ENCODE measurements at regions not wholly inside any gene's neighbourhood (a gene's known extent, or its start where the extent isn't known, plus 50 kb on each side); places are given as distances from the start of the nearest gene placed in this dataset.
A peak's percentile ranks its signal among the peaks of the same experiment; 100 is the strongest.

GRCh38 chr2:201953396-201953795 is 80.3 kb upstream of the FZD7 start:
- Histone ChIP-seq H2AK5ac (ENCODE audit: low read length) (no peak overlapping the region), H3K23ac (ENCODE audit: low read length) (no peak overlapping the region), H3K79me2 (ENCODE audit: control insufficient read depth, insufficient read depth, low read length) (no peaks in the 10 kb centered on the region), H3K4me3 (ENCODE audit: low read length) (no peak overlapping the region), H3K9ac (ENCODE audit: low read length) (no peak overlapping the region), H3K27me3 (ENCODE audit: insufficient read depth, low read length, poor library complexity) (no peaks in the 10 kb centered on the region), H3K79me1 (ENCODE audit: low read length) (no peaks in the 10 kb centered on the region), H3K36me3 (ENCODE audit: control insufficient read depth, insufficient read depth, low read length) (no peaks in the 10 kb centered on the region), H3K4me1 (ENCODE audit: control insufficient read depth, low read depth, low read length) (peaks cover 11% of the 10 kb centered on the region), H3K27ac (ENCODE audit: low read depth, low read length) (no peak overlapping the region), H3K4ac (ENCODE audit: low read depth, low read length) (no peak overlapping the region), H3K56ac (ENCODE audit: low read length) (peak overlapping the region; percentile 43), H3K18ac (ENCODE audit: low read length) (no peak overlapping the region), H3K4me2 (ENCODE audit: low read length) (no peak overlapping the region), H4K8ac (ENCODE audit: low read depth, low read length) (no peak overlapping the region), H4K5ac (ENCODE audit: low read length) (no peak overlapping the region), H2BK120ac (ENCODE audit: low read depth, low read length) (no peak overlapping the region), H2BK15ac (replicated peaks; ENCODE audit: low read depth) (no peak overlapping the region), H2BK5ac (ENCODE audit: low read length) (no peak overlapping the region)
- DNase-seq = no peak
- WGBS (ENCODE audit: extremely low coverage, insufficient coverage, low lambda C conversion rate) = no CpG with 5 or more reads among the region's 4 CpGs

DNA sequence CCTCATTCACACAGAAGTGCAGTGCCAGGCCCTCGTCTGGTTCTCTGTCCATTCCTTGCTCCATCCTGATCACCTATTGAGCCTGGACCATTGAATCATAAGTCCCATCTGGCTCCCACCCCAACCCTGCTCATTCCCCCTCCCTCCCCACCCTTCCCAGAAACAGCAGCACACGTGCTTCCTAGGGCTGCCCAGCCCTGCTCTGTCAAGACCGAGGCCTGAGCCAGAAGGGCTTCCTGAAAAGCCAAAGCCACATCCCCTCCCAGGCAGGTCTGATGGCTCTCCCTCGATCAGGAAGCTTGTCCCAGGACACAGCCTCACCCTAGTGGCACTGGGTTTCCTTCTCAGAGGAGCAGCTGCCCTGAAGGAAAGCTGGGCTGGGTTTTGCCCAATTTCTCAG is 79.8 kb upstream of the FZD7 start:
- Histone ChIP-seq H3K27ac (ENCODE audit: low read depth, low read length) (no peak overlapping the region), H2BK15ac (replicated peaks; ENCODE audit: low read depth) (no peak overlapping the region), H3K9ac (ENCODE audit: low read length) (no peak overlapping the region), H3K4me2 (ENCODE audit: low read length) (no peak overlapping the region), H3K4me3 (ENCODE audit: low read length) (no peak overlapping the region), H3K27me3 (ENCODE audit: insufficient read depth, low read length, poor library complexity) (no peaks in the 10 kb centered on the region), H2BK120ac (ENCODE audit: low read depth, low read length) (no peak overlapping the region), H3K56ac (ENCODE audit: low read length) (peak overlapping the region; percentile 43), H4K5ac (ENCODE audit: low read length) (no peak overlapping the region), H3K23ac (ENCODE audit: low read length) (no peak overlapping the region), H3K18ac (ENCODE audit: low read length) (peak overlapping the region; percentile 2), H4K8ac (ENCODE audit: low read depth, low read length) (no peak overlapping the region), H3K79me2 (ENCODE audit: control insufficient read depth, insufficient read depth, low read length) (no peaks in the 10 kb centered on the region), H3K4me1 (ENCODE audit: control insufficient read depth, low read depth, low read length) (peaks cover 11% of the 10 kb centered on the region), H2AK5ac (ENCODE audit: low read length) (no peak overlapping the region), H3K79me1 (ENCODE audit: low read length) (no peaks in the 10 kb centered on the region), H3K4ac (ENCODE audit: low read depth, low read length) (no peak overlapping the region), H3K36me3 (ENCODE audit: control insufficient read depth, insufficient read depth, low read length) (no peaks in the 10 kb centered on the region), H2BK5ac (ENCODE audit: low read length) (no peak overlapping the region)
- DNase-seq = no peak
- no CpG with 5 or more reads among the region's 4 CpGs for WGBS (ENCODE audit: extremely low coverage, insufficient coverage, low lambda C conversion rate)

GRCh38 chr2:201955231-201955630 is 78.4 kb upstream of the FZD7 start:
- Histone ChIP-seq H3K56ac (ENCODE audit: low read length) (no peak overlapping the region), H3K9ac (ENCODE audit: low read length) (no peak overlapping the region), H2BK120ac (ENCODE audit: low read depth, low read length) (no peak overlapping the region), H4K5ac (ENCODE audit: low read length) (no peak overlapping the region), H3K4ac (ENCODE audit: low read depth, low read length) (no peak overlapping the region), H3K4me2 (ENCODE audit: low read length) (no peak overlapping the region), H3K36me3 (ENCODE audit: control insufficient read depth, insufficient read depth, low read length) (no peaks in the 10 kb centered on the region), H3K27ac (ENCODE audit: low read depth, low read length) (no peak overlapping the region), H3K79me1 (ENCODE audit: low read length) (no peaks in the 10 kb centered on the region), H3K18ac (ENCODE audit: low read length) (no peak overlapping the region), H3K4me1 (ENCODE audit: control insufficient read depth, low read depth, low read length) (peaks cover 8% of the 10 kb centered on the region), H2BK5ac (ENCODE audit: low read length) (no peak overlapping the region), H3K4me3 (ENCODE audit: low read length) (no peak overlapping the region), H3K79me2 (ENCODE audit: control insufficient read depth, insufficient read depth, low read length) (no peaks in the 10 kb centered on the region), H3K23ac (ENCODE audit: low read length) (no peak overlapping the region), H4K8ac (ENCODE audit: low read depth, low read length) (no peak overlapping the region), H3K27me3 (ENCODE audit: insufficient read depth, low read length, poor library complexity) (no peaks in the 10 kb centered on the region), H2AK5ac (ENCODE audit: low read length) (no peak overlapping the region), H2BK15ac (replicated peaks; ENCODE audit: low read depth) (no peak overlapping the region)
- no CpG with 5 or more reads among the region's 5 CpGs for WGBS (ENCODE audit: extremely low coverage, insufficient coverage, low lambda C conversion rate)
- no peak for DNase-seq

- no peak overlapping the region for H3K18ac ChIP-seq (ENCODE audit: low read length)
- H4K5ac ChIP-seq (ENCODE audit: low read length) = no peak overlapping the region
- H2AK5ac ChIP-seq (ENCODE audit: low read length) = no peak overlapping the region
- no peak overlapping the region for H2BK120ac ChIP-seq (ENCODE audit: low read depth, low read length)
- no peak for DNase-seq
- H3K27me3 ChIP-seq (ENCODE audit: insufficient read depth, low read length, poor library complexity) = no peaks in the 10 kb centered on the region
- no CpG with 5 or more reads among the region's 4 CpGs for WGBS (ENCODE audit: extremely low coverage, insufficient coverage, low lambda C conversion rate)
- H3K56ac ChIP-seq (ENCODE audit: low read length) = no peak overlapping the region
- no peaks in the 10 kb centered on the region for H3K79me2 ChIP-seq (ENCODE audit: control insufficient read depth, insufficient read depth, low read length)
- peaks cover 8% of the 10 kb centered on the region for H3K4me1 ChIP-seq (ENCODE audit: control insufficient read depth, low read depth, low read length)
- no peak overlapping the region for H3K27ac ChIP-seq (ENCODE audit: low read depth, low read length)
- H3K9ac ChIP-seq (ENCODE audit: low read length) = no peak overlapping the region
- no peaks in the 10 kb centered on the region for H3K79me1 ChIP-seq (ENCODE audit: low read length)
- no peak overlapping the region for H3K23ac ChIP-seq (ENCODE audit: low read length)
- no peak overlapping the region for H3K4me3 ChIP-seq (ENCODE audit: low read length)
- no peak overlapping the region for H2BK15ac ChIP-seq (replicated peaks; ENCODE audit: low read depth)
- H4K8ac ChIP-seq (ENCODE audit: low read depth, low read length) = no peak overlapping the region
- H3K4me2 ChIP-seq (ENCODE audit: low read length) = no peak overlapping the region
- no peak overlapping the region for H2BK5ac ChIP-seq (ENCODE audit: low read length)
- no peaks in the 10 kb centered on the region for H3K36me3 ChIP-seq (ENCODE audit: control insufficient read depth, insufficient read depth, low read length)
- no peak overlapping the region for H3K4ac ChIP-seq (ENCODE audit: low read depth, low read length)
Observed at GRCh38 chr2:201955702-201956141, 77.9 kb upstream of the FZD7 start.

GRCh38 chr2:201956361-201956760 is 77.3 kb upstream of the FZD7 start:
- H3K56ac ChIP-seq (ENCODE audit: low read length) = no peak overlapping the region

GRCh38 chr2:201957091-201957490 is 76.6 kb upstream of the FZD7 start:
- no CpG with 5 or more reads among the region's 1 CpG for WGBS (ENCODE audit: extremely low coverage, insufficient coverage, low lambda C conversion rate)
- DNase-seq = no peak

More at GRCh38 chr2:201956361-201956760, 77.3 kb upstream of the FZD7 start:
- H3K79me2 ChIP-seq (ENCODE audit: control insufficient read depth, insufficient read depth, low read length) = no peaks in the 10 kb centered on the region
- H4K5ac ChIP-seq (ENCODE audit: low read length) = no peak overlapping the region
- H3K36me3 ChIP-seq (ENCODE audit: control insufficient read depth, insufficient read depth, low read length) = no peaks in the 10 kb centered on the region
- H3K4me2 ChIP-seq (ENCODE audit: low read length) = no peak overlapping the region
- DNase-seq = no peak
- WGBS (ENCODE audit: extremely low coverage, insufficient coverage, low lambda C conversion rate) = no CpG with 5 or more reads among the region's 7 CpGs
- peak overlapping the region; percentile 94 for H2AK5ac ChIP-seq (ENCODE audit: low read length)
- H2BK120ac ChIP-seq (ENCODE audit: low read depth, low read length) = no peak overlapping the region
- H3K23ac ChIP-seq (ENCODE audit: low read length) = peak overlapping the region; percentile 15
- no peak overlapping the region for H2BK15ac ChIP-seq (replicated peaks; ENCODE audit: low read depth)
- H3K79me1 ChIP-seq (ENCODE audit: low read length) = no peaks in the 10 kb centered on the region
- no peak overlapping the region for H3K18ac ChIP-seq (ENCODE audit: low read length)
- H3K9ac ChIP-seq (ENCODE audit: low read length) = no peak overlapping the region
- no peak overlapping the region for H3K4ac ChIP-seq (ENCODE audit: low read depth, low read length)
- no peak overlapping the region for H2BK5ac ChIP-seq (ENCODE audit: low read length)
- H3K27me3 ChIP-seq (ENCODE audit: insufficient read depth, low read length, poor library complexity) = no peaks in the 10 kb centered on the region
- H3K4me3 ChIP-seq (ENCODE audit: low read length) = no peak overlapping the region
- no peak overlapping the region for H3K27ac ChIP-seq (ENCODE audit: low read depth, low read length)
- H4K8ac ChIP-seq (ENCODE audit: low read depth, low read length) = no peak overlapping the region
- peaks cover 8% of the 10 kb centered on the region for H3K4me1 ChIP-seq (ENCODE audit: control insufficient read depth, low read depth, low read length)

More at GRCh38 chr2:201957091-201957490, 76.6 kb upstream of the FZD7 start:
- Histone ChIP-seq H3K27me3 (ENCODE audit: insufficient read depth, low read length, poor library complexity) (no peaks in the 10 kb centered on the region), H2AK5ac (ENCODE audit: low read length) (no peak overlapping the region), H2BK15ac (replicated peaks; ENCODE audit: low read depth) (no peak overlapping the region), H3K4me2 (ENCODE audit: low read length) (no peak overlapping the region), H3K4me1 (ENCODE audit: control insufficient read depth, low read depth, low read length) (peaks cover 8% of the 10 kb centered on the region), H3K18ac (ENCODE audit: low read length) (no peak overlapping the region), H4K8ac (ENCODE audit: low read depth, low read length) (no peak overlapping the region), H3K79me1 (ENCODE audit: low read length) (no peaks in the 10 kb centered on the region), H3K79me2 (ENCODE audit: control insufficient read depth, insufficient read depth, low read length) (no peaks in the 10 kb centered on the region), H2BK5ac (ENCODE audit: low read length) (no peak overlapping the region), H3K56ac (ENCODE audit: low read length) (no peak overlapping the region), H3K36me3 (ENCODE audit: control insufficient read depth, insufficient read depth, low read length) (no peaks in the 10 kb centered on the region), H3K9ac (ENCODE audit: low read length) (no peak overlapping the region), H3K4me3 (ENCODE audit: low read length) (no peak overlapping the region), H3K23ac (ENCODE audit: low read length) (no peak overlapping the region), H2BK120ac (ENCODE audit: low read depth, low read length) (no peak overlapping the region), H3K27ac (ENCODE audit: low read depth, low read length) (no peak overlapping the region), H3K4ac (ENCODE audit: low read depth, low read length) (no peak overlapping the region), H4K5ac (ENCODE audit: low read length) (no peak overlapping the region)
